ENCODE measurements at regions not wholly inside any gene's neighbourhood (a gene's known extent, or its start where the extent isn't known, plus 50 kb on each side); places are given as distances from the start of the nearest gene placed in this dataset.
"Not testable (repeated sequence)": the region's sequence is repeated elsewhere in the genome, so short reads cannot be mapped to it uniquely, and the experiment has no call there.

DNA sequence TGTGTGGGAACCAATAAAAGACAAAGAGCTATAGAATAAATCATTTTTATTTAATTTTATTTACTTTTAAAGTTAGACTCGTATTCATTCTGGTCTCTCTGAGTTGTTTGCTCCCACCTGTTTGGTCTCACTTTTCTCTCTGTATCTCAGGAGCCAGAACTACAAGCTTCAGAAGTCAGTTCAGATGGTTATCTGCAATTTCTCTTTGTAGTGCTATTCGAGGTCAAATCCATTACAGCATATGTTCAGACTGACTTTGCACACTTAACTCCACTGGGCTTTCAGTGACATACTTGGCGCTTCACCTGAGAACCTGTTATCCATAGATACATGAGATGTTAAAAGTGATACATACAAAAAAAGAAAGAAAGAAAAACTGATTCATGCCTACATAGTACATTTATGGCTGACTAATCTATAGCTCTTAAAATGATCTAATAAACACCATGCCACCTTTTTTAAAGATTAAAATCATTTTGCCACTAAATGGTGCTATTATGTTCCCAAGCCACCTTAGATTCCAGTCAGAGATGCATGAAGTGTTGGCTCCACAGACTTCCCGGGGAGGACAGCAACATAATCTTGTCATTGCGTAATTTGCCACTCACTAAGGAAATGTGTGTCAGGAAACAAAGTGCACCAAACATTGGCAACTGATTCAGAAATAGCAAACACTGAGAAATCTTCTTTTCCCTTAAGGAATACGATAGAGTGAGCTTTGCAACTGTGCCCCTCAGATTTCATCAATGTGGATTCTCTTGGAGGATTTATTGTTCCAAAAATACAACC lies 396.7 kb downstream of the HACE1 start:
- H3K4me3 ChIP-seq (ENCODE audit: low read depth, low read length) = no peak overlapping the region
- TF ChIP-seq CTCF (IDR thresholded peaks at IDR 0.05; ENCODE audit: low read depth, low read length) = no peak

GRCh38 chr6:104460738-104461483 lies 398.8 kb downstream of the HACE1 start:
- no peak overlapping the region for H3K4me3 ChIP-seq (ENCODE audit: low read depth, low read length)
- TF ChIP-seq CTCF (IDR thresholded peaks at IDR 0.05; ENCODE audit: low read depth, low read length) = no peak

GRCh38 chr6:104459543-104459942 lies 400.2 kb downstream of the HACE1 start:
- TF ChIP-seq CTCF (IDR thresholded peaks at IDR 0.05; ENCODE audit: low read depth, low read length) = no peak
- H3K4me3 ChIP-seq (ENCODE audit: low read depth, low read length) = no peak overlapping the region

- H3K4me3 ChIP-seq (ENCODE audit: low read depth, low read length) = no peak overlapping the region
- TF ChIP-seq CTCF (IDR thresholded peaks at IDR 0.05; ENCODE audit: low read depth, low read length) = no peak
Observed at GRCh38 chr6:104449918-104450317, 409.8 kb downstream of the HACE1 start.

DNA sequence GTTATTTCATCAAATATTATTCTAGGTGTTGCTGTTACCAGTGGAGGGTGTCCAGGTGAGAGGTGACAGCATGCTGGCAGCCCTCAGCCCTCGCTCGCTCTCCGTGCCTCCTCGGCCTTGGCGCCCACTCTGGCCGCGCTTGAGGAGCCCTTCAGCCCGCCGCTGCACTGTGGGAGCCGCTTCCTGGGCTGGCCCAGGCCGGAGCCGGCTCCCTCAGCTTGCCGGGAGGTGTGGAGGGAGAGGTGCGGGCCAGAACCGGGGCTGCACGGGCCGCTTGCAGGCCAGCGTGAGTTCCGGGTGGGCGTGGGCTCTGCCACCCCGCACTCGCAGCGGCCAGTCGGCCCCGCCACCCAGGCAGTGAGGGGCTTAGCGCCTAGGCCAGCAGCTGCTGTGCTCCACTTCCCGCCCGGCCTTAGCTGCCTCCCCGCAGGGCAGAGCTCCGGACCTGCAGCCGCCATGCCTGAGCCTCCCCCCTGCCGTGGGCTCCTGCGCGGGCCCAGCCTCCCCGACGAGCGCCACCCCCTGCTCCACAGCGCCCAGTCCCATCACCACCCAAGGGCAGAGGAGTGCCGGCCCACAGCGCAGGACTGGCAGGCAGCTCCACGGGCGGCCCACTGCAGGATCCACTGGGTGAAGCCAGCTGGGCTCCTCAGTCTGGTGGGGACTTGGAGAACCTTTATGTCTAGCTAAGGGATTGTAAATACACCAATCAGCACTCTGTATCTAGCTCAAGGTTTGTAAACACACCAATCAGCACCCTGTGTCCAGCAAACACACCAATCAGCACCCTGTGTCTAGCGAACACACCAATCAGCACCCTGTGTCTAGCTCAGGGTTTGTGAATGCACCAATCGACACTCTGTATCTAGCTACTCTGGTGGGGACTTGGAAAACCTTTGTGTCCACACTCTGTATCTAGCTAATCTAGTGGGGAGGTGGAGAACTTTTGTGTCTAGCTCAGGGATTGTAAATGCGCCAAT lies 413.3 kb downstream of the HACE1 start:
- not testable (repeated sequence) for H3K4me3 ChIP-seq (ENCODE audit: low read depth, low read length)

DNA sequence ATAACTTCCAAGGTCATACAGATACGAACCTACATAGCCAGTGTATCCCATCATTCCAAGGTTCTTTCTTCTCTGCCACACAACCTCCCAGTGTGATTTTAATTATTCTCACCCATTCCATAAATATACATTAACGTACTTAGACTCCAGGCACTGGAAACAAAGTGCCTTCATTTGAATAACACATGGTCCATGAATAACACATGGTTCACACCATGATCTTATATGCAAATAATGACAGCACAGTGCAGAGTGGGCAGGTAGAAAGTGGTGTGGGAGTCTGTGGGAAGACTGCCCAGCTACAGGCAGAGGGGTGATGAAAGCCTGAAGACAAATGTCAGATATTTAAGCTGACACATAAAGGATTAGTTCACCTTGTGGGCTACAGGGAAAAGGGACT lies 425.2 kb downstream of the HACE1 start:
- no peak overlapping the region for H3K4me3 ChIP-seq (ENCODE audit: low read depth, low read length)
- no peak for TF ChIP-seq CTCF (IDR thresholded peaks at IDR 0.05; ENCODE audit: low read depth, low read length)

- no peak overlapping the region for H3K4me3 ChIP-seq (ENCODE audit: low read depth, low read length)
- TF ChIP-seq CTCF (IDR thresholded peaks at IDR 0.05; ENCODE audit: low read depth, low read length) = no peak
Observed at GRCh38 chr6:104431096-104431495, 428.6 kb downstream of the HACE1 start.
